ENCODE measurements at regions not wholly inside any gene's neighbourhood (a gene's known extent, or its start where the extent isn't known, plus 50 kb on each side); places are given as distances from the start of the nearest gene placed in this dataset.

DNA sequence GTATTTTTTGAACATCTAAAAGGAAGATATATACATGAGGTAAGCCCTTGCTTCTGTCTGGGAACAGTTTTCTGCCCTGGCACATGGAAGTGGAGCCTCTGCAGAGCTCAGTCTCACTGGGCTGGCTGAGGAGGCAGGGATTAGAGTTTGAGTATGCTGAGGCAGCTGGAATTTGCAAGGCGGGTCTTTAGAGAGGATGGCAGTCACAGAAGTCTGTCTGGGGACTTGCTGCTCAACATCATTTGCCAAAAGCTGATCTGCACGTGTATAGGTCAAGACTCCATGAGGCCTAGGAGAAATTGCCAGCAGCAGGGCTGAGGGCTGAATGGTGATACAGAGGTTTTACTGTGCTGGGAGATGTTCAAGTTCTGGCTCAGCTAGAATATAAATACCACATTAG is 163.6 kb upstream of the ANK2 start:
- TF ChIP-seq, protein P1, sequence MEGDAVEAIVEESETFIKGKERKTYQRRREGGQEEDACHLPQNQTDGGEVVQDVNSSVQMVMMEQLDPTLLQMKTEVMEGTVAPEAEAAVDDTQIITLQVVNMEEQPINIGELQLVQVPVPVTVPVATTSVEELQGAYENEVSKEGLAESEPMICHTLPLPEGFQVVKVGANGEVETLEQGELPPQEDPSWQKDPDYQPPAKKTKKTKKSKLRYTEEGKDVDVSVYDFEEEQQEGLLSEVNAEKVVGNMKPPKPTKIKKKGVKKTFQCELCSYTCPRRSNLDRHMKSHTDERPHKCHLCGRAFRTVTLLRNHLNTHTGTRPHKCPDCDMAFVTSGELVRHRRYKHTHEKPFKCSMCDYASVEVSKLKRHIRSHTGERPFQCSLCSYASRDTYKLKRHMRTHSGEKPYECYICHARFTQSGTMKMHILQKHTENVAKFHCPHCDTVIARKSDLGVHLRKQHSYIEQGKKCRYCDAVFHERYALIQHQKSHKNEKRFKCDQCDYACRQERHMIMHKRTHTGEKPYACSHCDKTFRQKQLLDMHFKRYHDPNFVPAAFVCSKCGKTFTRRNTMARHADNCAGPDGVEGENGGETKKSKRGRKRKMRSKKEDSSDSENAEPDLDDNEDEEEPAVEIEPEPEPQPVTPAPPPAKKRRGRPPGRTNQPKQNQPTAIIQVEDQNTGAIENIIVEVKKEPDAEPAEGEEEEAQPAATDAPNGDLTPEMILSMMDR (optimal IDR thresholded peaks at IDR 0.05 in 1 of 3, IDR thresholded peaks at IDR 0.05 in 1 of 3, conservative IDR thresholded peaks at IDR 0.05 in 1 of 3; ENCODE audit: extremely low read depth in 1 of 3, insufficient read depth in 2 of 3, low read length in 3 of 3): no peak
- no peak for TF ChIP-seq EZH2 (IDR thresholded peaks at IDR 0.05; ENCODE audit: low read length)

Data from keratinocyte (primary cell).